ENCODE measurements at regions not wholly inside any gene's neighbourhood (a gene's known extent, or its start where the extent isn't known, plus 50 kb on each side); places are given as distances from the start of the nearest gene placed in this dataset.

DNA sequence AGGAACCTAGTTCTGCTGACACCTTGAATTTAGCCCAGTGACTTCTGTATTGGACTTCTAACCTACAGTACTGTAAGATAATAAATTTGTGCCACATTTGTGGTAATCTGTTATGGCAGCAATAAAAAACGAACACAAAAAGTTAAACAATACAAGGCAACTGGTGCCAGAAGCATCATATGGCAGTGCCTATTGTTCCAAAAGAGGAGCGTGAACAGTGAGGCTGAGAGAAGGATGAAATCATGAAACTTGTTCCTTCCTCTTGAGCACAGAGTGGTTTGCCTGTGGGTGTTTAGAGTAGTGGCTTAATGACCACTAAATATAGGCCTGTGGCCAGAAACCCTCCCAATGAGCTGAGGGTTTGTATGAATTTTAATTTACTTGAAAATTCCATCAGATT is 69.7 kb upstream of the PGRMC2 start:
- TF ChIP-seq, protein P1, sequence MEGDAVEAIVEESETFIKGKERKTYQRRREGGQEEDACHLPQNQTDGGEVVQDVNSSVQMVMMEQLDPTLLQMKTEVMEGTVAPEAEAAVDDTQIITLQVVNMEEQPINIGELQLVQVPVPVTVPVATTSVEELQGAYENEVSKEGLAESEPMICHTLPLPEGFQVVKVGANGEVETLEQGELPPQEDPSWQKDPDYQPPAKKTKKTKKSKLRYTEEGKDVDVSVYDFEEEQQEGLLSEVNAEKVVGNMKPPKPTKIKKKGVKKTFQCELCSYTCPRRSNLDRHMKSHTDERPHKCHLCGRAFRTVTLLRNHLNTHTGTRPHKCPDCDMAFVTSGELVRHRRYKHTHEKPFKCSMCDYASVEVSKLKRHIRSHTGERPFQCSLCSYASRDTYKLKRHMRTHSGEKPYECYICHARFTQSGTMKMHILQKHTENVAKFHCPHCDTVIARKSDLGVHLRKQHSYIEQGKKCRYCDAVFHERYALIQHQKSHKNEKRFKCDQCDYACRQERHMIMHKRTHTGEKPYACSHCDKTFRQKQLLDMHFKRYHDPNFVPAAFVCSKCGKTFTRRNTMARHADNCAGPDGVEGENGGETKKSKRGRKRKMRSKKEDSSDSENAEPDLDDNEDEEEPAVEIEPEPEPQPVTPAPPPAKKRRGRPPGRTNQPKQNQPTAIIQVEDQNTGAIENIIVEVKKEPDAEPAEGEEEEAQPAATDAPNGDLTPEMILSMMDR (IDR thresholded peaks at IDR 0.05): no peak
- TF ChIP-seq POLR2A (IDR thresholded peaks at IDR 0.05): no peak
- TF ChIP-seq POLR2AphosphoS5 (IDR thresholded peaks at IDR 0.05): no peak
- TF ChIP-seq EP300 (IDR thresholded peaks at IDR 0.05): no peak

Data from upper lobe of left lung (tissue), 4 donors.